ENCODE measurements at regions not wholly inside any gene's neighbourhood (a gene's known extent, or its start where the extent isn't known, plus 50 kb on each side); places are given as distances from the start of the nearest gene placed in this dataset.

GRCh38 chr5:126263591-126264184 is 159.5 kb upstream of the GRAMD2B start:
- TF ChIP-seq CTCF (IDR thresholded peaks at IDR 0.05) (no peak), POLR2A (IDR thresholded peaks at IDR 0.05) (no peak)
